Kidney (tissue), 13 donors: ENCODE measurements at regions not wholly inside any gene's neighbourhood (a gene's known extent, or its start where the extent isn't known, plus 50 kb on each side); places are given as distances from the start of the nearest gene placed in this dataset.
A peak's percentile ranks its signal among the peaks of the same experiment; 100 is the strongest.

Source experiments
- DNase-seq, 5 donors: peaks; one replicate each; pipeline ENCODE4 v3.0.0-alpha.2; 2013 to 2020
- FAIRE-seq: peaks from 2 replicates; lab custom pipeline; 2012; peaks lifted over from hg19 to GRCh38; lab: Jason Lieb, UNC
- H3K27ac ChIP-seq, 2 donors: one replicate each; pipeline ENCODE4 v1.7.0; 2013; ENCODE audit warnings: low read depth in 2 of 2, low read length in 2 of 2, inconsistent platforms in 1 of 2
- H3K27me3 ChIP-seq: one replicate; pipeline ENCODE4 v1.7.1; 2013; ENCODE audit warnings: low read length, inconsistent platforms; ENCODE audit not compliant: control insufficient read depth, insufficient read depth
- H3K36me3 ChIP-seq, 3 donors: one replicate each; pipeline versions ENCODE4 v1.7.0 to v1.7.1; 2013; ENCODE audit warnings: low read length in 3 of 3, control low read depth in 1 of 3, inconsistent platforms in 1 of 3; ENCODE audit not compliant: insufficient read depth in 3 of 3, control insufficient read depth in 2 of 3
- H3K4me1 ChIP-seq, 3 donors: one replicate each; pipeline versions ENCODE4 v1.7.0 to v1.7.1; 2013; ENCODE audit warnings: low read length in 3 of 3, inconsistent platforms in 1 of 3, low read depth in 1 of 3; ENCODE audit not compliant: control insufficient read depth in 2 of 3, insufficient read depth in 2 of 3
- H3K4me3 ChIP-seq, 3 donors: one replicate each; pipeline versions ENCODE4 v1.7.0 to v1.8.1; 2013; ENCODE audit warnings: low read length in 3 of 3, control low read depth in 1 of 3, inconsistent platforms in 1 of 3
- H3K9ac ChIP-seq, 3 donors: one replicate each; pipeline versions ENCODE4 v1.7.0 to v1.7.1; 2013; ENCODE audit warnings: low read length in 3 of 3, control low read depth in 1 of 3, inconsistent platforms in 1 of 3
- H3K9me3 ChIP-seq, 3 donors: one replicate each; pipeline versions ENCODE4 v1.7.0 to v1.7.1; 2013; ENCODE audit warnings: low read length in 3 of 3, control low read depth in 1 of 3, inconsistent platforms in 1 of 3; ENCODE audit not compliant: control insufficient read depth in 2 of 3, insufficient read depth in 1 of 3
- intact Hi-C: fragments of 100-400 bp; cut with DNase I; formaldehyde crosslinking; loops from one replicate; pipeline ENCODE4 v1.11.1; 2022
- TF ChIP-seq, protein P1 (sequence below): IDR thresholded peaks from 3 replicates; pipeline ENCODE4 v1.5.1; 2012; ENCODE audit warnings: mild to moderate bottlenecking, moderate library complexity, borderline replicate concordance; ENCODE audit not compliant: insufficient read depth; ENCODE audit errors: extremely low read depth
- donor health status: control.
- donor health status: control.
- donor health status: control.
- donor health status: control.
- donor health status: control.
- donor health status: DM: yes; HTN: yes; CAD: no.
- donor health status: Normal renal cell carcinoma (clear cell type).

DNA sequence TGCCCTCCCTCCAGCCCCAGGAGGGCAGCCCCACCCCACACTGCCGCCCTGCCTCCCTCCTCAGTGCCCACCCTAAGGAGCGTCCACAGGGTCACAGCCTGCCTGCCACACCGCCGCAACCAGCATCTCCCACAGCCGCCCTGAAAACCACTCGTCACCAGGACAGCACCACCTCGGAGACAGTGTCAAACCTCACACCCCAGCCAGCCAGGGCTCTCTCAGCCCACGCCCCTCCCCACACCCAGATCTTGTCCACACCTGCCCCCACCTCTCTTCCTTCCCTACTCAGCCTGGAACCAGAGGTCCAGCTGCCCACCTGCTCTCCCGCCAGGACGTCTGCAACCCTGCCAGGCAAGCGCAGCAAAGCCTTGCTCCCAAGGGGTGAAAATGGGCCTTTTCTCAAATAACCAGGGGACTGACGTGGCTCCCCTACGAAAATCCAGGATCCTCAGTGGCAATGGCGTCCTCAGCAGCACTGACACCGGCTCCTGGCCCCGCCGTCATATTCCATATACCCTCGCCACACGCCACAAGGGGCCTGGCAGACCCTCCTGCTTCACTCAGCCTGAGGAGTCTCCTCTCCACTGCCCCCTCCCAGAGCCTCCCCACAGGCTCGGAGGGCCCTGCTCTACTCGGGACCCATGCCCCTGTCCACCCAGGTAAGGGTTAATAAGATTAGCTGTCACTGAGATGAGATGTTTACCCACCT is 71.0 kb upstream of the ADAMTS2 start:
- no peaks in the 10 kb centered on the region for H3K9me3 ChIP-seq
- DNase-seq (no peak), FAIRE-seq (no peak)
- H3K27ac ChIP-seq = no peak overlapping the region
- H3K4me1 ChIP-seq = no peaks in the 10 kb centered on the region
- intact Hi-C loops = no loop called here
- no peak overlapping the region for H3K9ac ChIP-seq
- H3K4me3 ChIP-seq = no peak overlapping the region
- TF ChIP-seq, protein P1, sequence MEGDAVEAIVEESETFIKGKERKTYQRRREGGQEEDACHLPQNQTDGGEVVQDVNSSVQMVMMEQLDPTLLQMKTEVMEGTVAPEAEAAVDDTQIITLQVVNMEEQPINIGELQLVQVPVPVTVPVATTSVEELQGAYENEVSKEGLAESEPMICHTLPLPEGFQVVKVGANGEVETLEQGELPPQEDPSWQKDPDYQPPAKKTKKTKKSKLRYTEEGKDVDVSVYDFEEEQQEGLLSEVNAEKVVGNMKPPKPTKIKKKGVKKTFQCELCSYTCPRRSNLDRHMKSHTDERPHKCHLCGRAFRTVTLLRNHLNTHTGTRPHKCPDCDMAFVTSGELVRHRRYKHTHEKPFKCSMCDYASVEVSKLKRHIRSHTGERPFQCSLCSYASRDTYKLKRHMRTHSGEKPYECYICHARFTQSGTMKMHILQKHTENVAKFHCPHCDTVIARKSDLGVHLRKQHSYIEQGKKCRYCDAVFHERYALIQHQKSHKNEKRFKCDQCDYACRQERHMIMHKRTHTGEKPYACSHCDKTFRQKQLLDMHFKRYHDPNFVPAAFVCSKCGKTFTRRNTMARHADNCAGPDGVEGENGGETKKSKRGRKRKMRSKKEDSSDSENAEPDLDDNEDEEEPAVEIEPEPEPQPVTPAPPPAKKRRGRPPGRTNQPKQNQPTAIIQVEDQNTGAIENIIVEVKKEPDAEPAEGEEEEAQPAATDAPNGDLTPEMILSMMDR = no peak
- no peaks in the 10 kb centered on the region for H3K36me3 ChIP-seq
- H3K27me3 ChIP-seq = no peaks in the 10 kb centered on the region

DNA sequence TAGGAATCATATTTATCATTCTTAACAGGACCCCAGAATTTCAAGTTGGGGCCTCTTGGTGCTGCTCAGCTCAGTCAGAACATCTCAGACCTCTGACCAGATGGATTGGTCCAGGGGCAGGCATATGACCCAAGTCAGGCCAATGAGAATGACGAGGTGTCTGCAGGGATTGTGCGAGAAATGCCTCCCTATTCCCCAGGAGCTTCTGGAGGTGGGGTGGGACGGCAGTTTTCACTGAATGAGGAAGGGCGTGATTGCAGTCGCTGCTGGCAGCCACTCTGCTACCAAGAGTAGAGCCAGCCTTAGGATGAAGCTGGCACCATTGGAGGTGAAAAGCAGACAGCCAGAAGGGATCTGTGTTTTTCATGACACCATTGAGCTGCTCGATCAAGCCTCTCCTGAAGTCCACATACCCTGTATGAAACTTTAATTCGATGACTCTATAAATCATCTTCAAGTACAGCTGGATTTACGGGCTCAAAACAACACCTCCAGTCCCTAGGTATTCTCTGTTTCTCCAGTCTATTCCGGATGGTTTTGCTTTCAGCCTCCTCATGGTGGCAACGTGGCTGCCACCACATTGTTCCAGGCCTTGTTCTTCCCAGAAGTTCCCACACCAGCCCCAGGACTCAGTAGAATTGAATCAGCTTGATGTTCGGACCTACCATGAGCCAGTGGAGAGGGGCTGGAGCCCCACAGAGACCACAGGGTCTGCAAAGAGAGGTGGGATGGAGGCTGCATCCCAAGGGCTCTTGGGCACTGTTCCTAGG is 70.2 kb upstream of the ADAMTS2 start:
- DNase-seq (no peak), FAIRE-seq (no peak)

DNA sequence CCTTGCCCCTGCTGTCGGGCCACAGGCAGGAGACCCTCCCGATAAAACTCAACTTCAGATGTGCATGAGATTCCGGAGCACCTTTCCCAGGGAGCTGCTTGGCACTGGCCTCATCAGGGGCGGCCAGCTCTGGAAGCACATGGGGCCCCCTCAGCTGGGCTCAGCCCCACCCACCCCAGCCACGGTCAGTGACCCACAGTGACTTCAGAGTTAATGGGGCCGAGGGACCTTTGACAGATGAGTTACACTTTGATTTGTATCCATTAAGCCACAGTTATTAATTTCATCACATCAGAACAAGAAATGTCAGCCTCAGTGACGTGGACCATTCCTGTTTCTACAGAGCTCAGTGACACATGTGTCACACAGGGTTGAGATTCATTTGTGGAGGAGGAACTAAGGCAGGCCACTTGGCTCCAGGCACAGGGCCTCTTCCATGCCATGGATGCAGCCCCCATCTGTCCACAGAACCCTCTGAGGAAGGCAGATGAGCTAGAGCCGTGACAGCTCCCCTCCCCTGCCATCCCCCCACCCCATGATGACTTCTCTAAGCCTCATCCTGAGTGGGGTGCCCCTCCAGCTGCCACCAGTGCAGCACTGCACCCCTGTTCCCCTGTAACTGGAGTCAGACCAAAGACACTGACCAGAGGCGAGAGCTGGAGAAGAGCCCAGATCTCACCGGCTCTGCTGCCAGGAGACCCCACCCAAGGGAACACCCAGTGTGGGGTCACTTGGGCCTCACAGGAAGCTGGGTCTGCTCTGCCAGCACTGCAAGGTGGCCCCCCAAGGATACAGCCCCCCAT is 69.4 kb upstream of the ADAMTS2 start:
- Histone ChIP-seq H3K9me3 (no peaks in the 10 kb centered on the region), H3K9ac (no peak overlapping the region), H3K36me3 (no peaks in the 10 kb centered on the region), H3K4me3 (no peak overlapping the region), H3K4me1 (no peaks in the 10 kb centered on the region), H3K27ac (no peak overlapping the region), H3K27me3 (no peaks in the 10 kb centered on the region)
- TF ChIP-seq, protein P1 = no peak
- intact Hi-C loops = no loop called here
- DNase-seq = peak in 2 of 5 donors; percentile 36 to 49
- FAIRE-seq = no peak

More for the DNA sequence above, 70.2 kb upstream of the ADAMTS2 start:
- H3K9ac ChIP-seq = no peak overlapping the region
- no peak overlapping the region for H3K27ac ChIP-seq
- H3K36me3 ChIP-seq = no peaks in the 10 kb centered on the region
- H3K4me1 ChIP-seq = no peaks in the 10 kb centered on the region
- TF ChIP-seq, protein P1 = no peak
- intact Hi-C loops = no loop called here
- no peak overlapping the region for H3K4me3 ChIP-seq
- no peaks in the 10 kb centered on the region for H3K27me3 ChIP-seq
- no peaks in the 10 kb centered on the region for H3K9me3 ChIP-seq
